GM19372 (cell line): ENCODE measurements at regions not wholly inside any gene's neighbourhood (a gene's known extent, or its start where the extent isn't known, plus 50 kb on each side); places are given as distances from the start of the nearest gene placed in this dataset.
"Not testable (repeated sequence)": the region's sequence is repeated elsewhere in the genome, so short reads cannot be mapped to it uniquely, and the experiment has no call there.

Source experiments
- ATAC-seq: cut with Tn5 transposase; IDR thresholded peaks from one replicate; pipeline ENCODE4 v1.9.1; 2021; ENCODE audit warnings: mild to moderate bottlenecking, low read depth, moderate library complexity; ENCODE audit not compliant: unreplicated experiment

DNA sequence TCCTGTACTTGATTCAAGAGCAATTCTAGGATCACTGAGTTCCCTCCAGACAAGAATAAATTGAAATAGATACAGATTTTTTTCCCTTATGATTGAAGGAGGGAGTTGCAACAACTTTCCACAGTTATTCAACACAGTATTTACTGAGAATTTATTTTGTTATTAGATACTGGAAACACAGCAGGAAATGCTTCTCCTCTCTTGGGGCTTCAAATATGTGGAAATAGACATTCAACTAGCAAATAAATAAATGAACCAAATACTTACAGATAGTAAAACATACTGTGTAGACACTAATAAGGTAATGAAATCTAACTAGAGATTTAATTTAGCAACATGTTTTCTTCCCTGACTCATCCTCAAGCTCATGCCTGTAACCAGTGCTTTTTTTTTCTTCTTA lies 169.2 kb downstream of the LNPK start:
- ATAC-seq: no peak

GRCh38 chr2:175829741-175830140 lies 172.3 kb downstream of the LNPK start:
- ATAC-seq: no peak

DNA sequence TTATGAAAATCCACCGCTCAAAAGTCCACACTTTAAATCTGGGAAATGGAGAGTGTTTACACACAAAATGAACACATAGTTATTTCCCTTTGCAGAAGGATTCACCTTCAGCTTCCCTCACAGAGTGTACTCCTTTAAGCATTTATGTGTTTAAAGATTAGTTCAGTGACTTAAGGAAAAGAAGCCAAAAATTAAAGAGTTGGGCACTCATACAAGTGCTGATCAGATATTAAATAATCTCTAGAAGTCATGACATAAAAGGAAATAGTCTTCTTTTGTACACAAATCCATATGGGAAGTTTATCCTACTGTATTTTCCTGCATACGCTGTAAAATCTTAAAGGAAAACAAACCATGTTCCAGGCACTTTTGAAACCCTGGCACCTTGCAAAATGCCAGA lies 174.2 kb downstream of the LNPK start:
- no peak for ATAC-seq

DNA sequence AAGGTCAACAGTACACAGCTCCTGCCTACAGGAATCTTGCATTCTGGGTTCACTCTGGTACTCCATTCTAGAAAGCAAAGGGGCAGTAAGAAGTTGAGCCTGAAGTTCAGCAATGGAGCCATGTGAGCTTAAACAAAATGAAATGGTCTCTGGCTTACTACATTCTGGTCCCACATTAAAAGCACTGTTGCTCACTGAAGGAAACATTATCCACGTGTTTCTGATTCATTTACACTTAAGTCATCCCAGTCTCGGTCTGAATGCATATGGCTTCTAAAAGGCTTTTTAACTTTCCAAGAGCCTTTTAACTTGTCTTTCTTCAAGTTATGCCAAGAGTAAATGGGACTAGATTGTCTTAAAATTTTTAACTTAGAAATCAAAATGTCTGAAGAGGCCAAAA lies 177.8 kb downstream of the LNPK start:
- no peak for ATAC-seq

DNA sequence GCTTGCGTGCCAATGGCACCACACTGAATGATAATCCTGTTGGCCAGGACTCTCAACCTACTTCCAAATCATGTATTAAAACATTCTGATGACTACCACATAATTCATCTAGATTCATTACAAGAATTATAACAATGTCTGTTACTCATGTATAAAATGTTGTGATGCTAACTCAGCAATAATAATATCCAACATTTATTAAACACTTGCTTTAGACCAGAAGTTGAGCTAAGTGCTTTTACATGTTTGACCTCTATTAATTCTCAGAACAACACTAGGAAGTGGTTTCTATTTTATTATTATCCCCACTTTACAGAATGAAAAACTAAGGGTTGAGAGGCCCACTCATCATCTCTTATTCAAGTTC lies 178.4 kb downstream of the LNPK start:
- ATAC-seq: no peak

DNA sequence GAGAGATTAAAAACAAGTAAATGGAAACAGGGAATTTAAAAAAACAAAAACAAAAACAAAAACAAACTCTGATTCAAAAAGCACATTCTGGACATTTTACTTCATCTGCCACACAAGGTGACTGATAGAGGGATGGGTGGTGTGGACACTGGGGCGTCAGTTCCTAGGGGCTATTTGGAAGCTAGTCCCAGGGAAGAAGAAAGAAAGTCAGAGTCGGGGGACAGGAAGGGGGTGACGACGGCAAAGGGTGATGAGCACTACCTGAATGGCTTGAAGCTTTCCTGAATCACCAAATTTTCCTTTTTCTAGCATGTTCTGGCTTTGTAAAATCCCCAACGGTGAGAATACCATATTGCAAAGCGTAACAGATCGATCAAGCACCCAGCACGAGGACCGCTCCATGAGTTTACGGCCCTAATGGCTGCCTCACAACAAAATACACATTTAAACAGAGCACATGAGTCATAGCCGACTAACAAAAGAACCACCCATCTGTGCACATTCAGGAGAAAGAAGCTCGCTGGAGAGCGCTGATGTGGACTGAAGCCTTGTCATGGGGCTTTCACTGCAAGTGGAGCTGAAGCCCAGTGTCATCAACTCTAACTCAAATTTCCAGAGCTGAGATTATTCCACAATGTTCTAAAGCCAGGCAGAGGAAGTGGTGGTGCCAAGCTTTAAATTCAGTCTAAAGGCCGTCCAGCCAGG lies 178.9 kb downstream of the LNPK start:
- ATAC-seq: no peak

DNA sequence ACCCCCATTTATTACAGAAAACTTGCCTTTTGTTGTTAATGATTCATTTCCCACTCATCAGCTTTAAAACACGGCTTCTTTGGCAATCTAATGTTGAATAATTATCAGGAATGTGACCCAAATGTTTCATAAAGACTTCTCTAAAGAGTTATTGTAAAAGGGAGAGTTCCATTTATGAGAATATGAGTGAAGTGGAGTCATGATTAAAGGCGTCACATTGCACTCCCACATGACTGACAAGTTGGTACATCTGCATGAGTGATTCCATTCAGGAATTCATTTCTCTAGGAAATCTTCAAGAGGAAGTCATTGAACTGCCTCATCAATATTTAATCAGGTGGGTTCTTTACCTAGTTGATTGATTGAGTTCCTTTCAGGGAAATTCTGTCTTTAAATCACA lies 184.8 kb downstream of the LNPK start:
- no peak for ATAC-seq

- ATAC-seq: no peak
Observed at GRCh38 chr2:175815537-175815936, 186.5 kb downstream of the LNPK start.

GRCh38 chr2:175811971-175812370 lies 190.1 kb downstream of the LNPK start:
- ATAC-seq: no peak

GRCh38 chr2:175808858-175809257 lies 193.2 kb downstream of the LNPK start:
- no peak for ATAC-seq

DNA sequence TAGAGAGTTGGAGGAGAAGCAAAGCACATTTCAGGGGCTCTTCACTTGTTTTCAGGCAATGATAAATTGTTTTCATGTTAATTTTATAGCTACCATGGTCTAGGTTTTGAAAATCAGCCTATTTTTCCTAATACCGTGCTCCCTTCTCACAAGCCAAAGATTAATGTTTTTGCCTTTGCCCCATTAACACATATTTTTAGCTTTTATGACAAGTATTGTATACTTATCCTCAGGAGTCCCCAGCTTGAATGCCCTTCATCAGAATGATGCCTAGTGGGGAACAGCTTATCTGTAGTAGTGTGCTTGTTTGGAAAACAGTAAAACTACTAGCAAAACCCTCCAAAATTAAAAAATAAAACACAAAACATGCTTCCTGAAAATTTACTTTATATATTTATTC lies 194.0 kb downstream of the LNPK start:
- ATAC-seq: no peak

GRCh38 chr2:175807031-175807873 lies 194.8 kb downstream of the LNPK start:
- no peak for ATAC-seq

GRCh38 chr2:175806570-175806969 lies 195.5 kb downstream of the LNPK start:
- no peak for ATAC-seq

- no peak for ATAC-seq
Observed at GRCh38 chr2:175806125-175806490, 196.0 kb downstream of the LNPK start.

DNA sequence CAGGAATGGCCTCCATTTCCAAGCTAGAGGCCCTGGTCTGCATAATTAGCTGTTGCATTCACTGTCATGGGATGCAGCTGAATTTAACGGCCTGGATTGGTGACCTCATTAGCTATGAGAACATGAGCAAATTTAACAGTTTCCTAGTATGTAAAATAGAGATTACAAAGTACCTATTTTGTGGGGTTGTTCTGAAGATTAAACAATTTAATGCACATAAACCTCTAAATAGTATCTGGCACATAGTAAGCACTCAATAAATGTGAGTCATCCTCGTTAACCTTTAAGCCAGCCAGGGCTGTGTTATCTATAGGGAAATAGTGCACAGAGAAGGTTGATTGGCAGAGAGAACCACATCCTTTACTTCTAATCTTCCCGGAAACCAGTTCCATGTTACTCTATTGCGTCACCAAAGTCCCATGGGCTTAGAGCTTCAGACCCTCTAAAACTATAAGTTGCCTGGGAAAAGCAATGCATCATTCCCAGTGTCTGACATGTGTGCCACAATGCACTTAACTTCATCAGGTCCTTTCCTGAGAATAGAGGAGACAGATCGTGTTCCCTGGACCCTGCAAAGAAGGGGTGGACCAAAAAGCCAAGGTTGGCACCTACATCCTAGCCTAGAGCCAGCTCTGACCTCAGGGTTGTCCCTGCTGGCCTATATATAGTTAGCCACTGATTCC lies 196.5 kb downstream of the LNPK start:
- no peak for ATAC-seq

- no peak for ATAC-seq
Observed at GRCh38 chr2:175804122-175804521, 197.9 kb downstream of the LNPK start.

DNA sequence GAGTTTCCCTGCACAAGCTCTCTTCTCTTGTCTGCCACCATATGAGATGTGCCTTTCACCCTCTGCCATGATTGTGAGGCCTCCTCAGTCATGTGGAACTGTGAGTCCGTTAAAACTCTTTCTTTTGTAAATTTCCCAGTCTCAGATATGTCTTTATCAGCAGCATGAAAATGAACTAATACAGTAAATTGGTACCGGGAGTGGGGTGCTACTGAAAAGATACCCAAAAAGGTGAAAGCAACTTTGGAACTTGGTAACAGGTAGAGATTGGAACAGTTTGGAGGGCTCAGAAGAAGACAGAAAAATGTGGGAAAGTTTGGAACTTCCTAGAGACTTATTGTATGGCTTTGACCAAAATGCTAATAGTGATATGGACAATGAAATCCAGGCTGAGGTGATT lies 205.6 kb downstream of the LNPK start:
- not testable (repeated sequence) for ATAC-seq

- no peak for ATAC-seq
Observed at GRCh38 chr2:175793648-175794047, 208.4 kb downstream of the LNPK start.

DNA sequence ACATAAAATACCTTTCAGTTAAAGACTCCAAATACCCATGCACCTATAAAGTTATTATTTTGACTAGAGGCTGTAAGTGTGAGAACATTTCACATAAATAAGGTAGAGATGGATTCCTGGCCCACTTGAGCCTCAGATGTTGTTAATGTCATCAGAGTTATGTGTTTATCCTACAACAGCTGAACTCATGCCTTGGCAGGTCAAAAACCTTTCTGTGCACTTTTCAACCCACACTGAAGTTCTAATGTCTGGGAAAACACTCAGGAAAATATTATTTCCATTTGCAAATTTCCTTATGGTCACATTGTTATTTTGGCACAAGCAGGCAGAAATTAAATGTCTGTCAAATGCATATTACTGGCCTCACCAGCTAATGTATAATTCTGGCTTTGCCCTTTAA lies 209.2 kb downstream of the LNPK start:
- no peak for ATAC-seq

DNA sequence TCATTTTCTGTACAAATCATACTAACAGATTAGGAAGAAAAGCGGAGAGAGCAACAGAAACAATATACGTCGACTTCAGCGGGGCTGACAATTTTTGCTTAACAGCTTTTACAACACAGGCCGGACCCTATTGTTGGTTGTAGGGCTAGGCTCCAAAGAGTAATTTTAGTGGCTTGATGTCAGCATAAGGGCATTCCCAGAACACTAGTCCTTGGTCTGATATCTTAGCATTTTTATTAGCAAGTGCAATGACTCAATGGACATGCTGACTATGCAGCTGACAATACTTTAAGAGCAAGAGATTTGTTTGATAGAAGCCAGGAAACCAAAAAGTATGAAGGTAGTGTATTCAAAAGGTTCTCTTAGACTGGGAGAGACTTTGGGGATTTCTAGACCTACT lies 209.9 kb downstream of the LNPK start:
- ATAC-seq: no peak

DNA sequence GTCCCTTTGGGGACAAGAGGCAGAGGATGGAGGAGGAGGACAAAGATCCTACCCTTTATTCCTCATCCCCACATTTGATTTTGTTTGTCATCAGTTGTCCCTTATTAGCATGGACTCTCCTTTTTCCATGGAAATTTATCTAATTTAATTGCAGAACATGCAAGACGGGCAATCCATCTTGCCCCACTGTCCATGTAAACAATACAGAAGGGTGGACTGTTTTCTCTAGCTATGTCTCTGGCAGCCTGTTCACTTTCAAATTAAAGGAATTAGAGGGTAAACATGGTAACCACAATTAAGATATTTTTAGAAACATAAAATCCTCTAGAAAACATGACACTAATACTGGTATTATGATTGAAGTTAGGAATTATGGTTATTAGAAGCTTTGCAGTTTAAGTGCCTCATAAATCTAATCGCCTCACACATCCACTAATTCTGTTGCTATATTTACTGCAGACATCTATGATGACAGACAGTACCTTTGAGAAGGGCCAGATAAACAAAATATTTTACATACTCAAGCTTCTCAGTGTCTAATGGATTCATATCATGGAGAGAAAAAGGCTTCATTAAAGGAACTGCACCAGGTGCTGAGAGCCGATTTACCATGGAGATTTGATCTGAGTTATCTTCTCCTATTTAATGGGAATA lies 215.5 kb downstream of the LNPK start:
- ATAC-seq: no peak
